Stomach (tissue), 8 donors: ENCODE measurements at regions not wholly inside any gene's neighbourhood (a gene's known extent, or its start where the extent isn't known, plus 50 kb on each side); places are given as distances from the start of the nearest gene placed in this dataset.

Source experiments
- DNase-seq, 2 donors: peaks; one replicate each; pipeline versions ENCODE4 v3.0.0 to v3.0.0-alpha.2; 2013 to 2019
- H3K27ac ChIP-seq, 5 donors: fragments of 200-600 bp in 4 of 5; sonication (generic) in 4 of 5; one replicate each; pipeline ENCODE4 v1.5.1; 2013 to 2019; ENCODE audit warnings: mild to moderate bottlenecking in 1 of 5, moderate library complexity in 1 of 5
- H3K27me3 ChIP-seq, 3 donors: fragments of 200-600 bp; sonication (generic); one replicate each; pipeline ENCODE4 v1.5.1; 2017 to 2019; ENCODE audit warnings: mixed run types in 1 of 3
- H3K36me3 ChIP-seq, 4 donors: fragments of 200-600 bp; sonication (generic); 1 replicate in 3 of 4; 2 replicates in 1 of 4; pipeline ENCODE4 v1.5.1; 2016 to 2019
- H3K4me1 ChIP-seq, 4 donors: fragments of 200-600 bp; sonication (generic); one replicate each; pipeline ENCODE4 v1.5.1; 2016 to 2019
- H3K4me3 ChIP-seq, 4 donors: fragments of 200-600 bp; sonication (generic) in 3 of 4; one replicate each; pipeline ENCODE4 v1.5.1; 2016 to 2019; ENCODE audit warnings: mild to moderate bottlenecking in 1 of 4
- H3K9me3 ChIP-seq, 4 donors: fragments of 200-600 bp; sonication (generic); one replicate each; pipeline ENCODE4 v1.5.1; 2016 to 2019
- CTCF ChIP-seq, 7 experiments: fragments of 450-650 bp in 4 of 7; fragments of 200-600 bp in 3 of 7; sonication (generic) in 3 of 7; IDR thresholded peaks; one replicate each; pipeline ENCODE4 v1.5.1; 2016 to 2019; ENCODE audit warnings: antibody characterized with exemption in 7 of 7, control low read depth in 2 of 7, mild to moderate bottlenecking in 1 of 7
- EP300 ChIP-seq: sonication (generic); formaldehyde crosslinking; IDR thresholded peaks from one replicate; pipeline ENCODE4 v1.6.1; 2017; ENCODE audit warnings: antibody characterized with exemption
- POLR2A ChIP-seq, 4 donors: fragments of 450-650 bp; IDR thresholded peaks; one replicate each; pipeline ENCODE4 v1.6.1; 2016; ENCODE audit warnings: antibody characterized with exemption in 4 of 4, control low read depth in 2 of 4, mild to moderate bottlenecking in 1 of 4, moderate library complexity in 1 of 4
- POLR2AphosphoS5 ChIP-seq, 3 donors: sonication (generic); formaldehyde crosslinking; IDR thresholded peaks; one replicate each; pipeline ENCODE4 v1.6.1; 2016; ENCODE audit warnings: antibody characterized with exemption in 3 of 3
- WGBS, 5 donors: extraction: QIAGEN DNeasy Blood & Tissue Kit in 3 of 5; methylation state at CpG; one replicate each; pipeline versions ENCODE4 v1.1.5 to v1.1.7; 2013 to 2018; 5-methylcytosine and 5-hydroxymethylcytosine counted together
- intact Hi-C: fragments of 100-400 bp; cut with DNase I; formaldehyde crosslinking; loops from one replicate; pipeline ENCODE4 v1.15.1; 2023; ENCODE audit warnings: low total_unique reads
- donor health status: healthy with polysubstance abuse.
- donor health status: Bipolar disorder and iron deficiency.
- donor health status: healthy.

GRCh38 chr13:34522808-34523207, 419.3 kb upstream of the NBEA start:
- Histone ChIP-seq H3K4me3 (no peak overlapping the region), H3K27me3 (no peaks in the 10 kb centered on the region), H3K27ac (no peak overlapping the region), H3K9me3 (peaks cover 0 to 6% (median 0%) of the 10 kb centered on the region in 4 donors), H3K36me3 (no peaks in the 10 kb centered on the region), H3K4me1 (no peaks in the 10 kb centered on the region)
- DNase-seq: peak in 1 of 2 donors; percentile 27
- 31 to 47% (median 37%) methylated on average over 4 of the region's 4 CpGs for WGBS, 5 donors
- intact Hi-C loops: no loop called here
- no peak for TF ChIP-seq POLR2AphosphoS5 (IDR thresholded peaks at IDR 0.05)
- TF ChIP-seq CTCF (IDR thresholded peaks at IDR 0.05): no peak
- no peak for TF ChIP-seq EP300
- TF ChIP-seq POLR2A (IDR thresholded peaks at IDR 0.05): no peak

- TF ChIP-seq POLR2A (IDR thresholded peaks at IDR 0.05): no peak
- Histone ChIP-seq H3K36me3 (no peaks in the 10 kb centered on the region), H3K27me3 (no peaks in the 10 kb centered on the region), H3K27ac (no peak overlapping the region), H3K4me1 (no peaks in the 10 kb centered on the region), H3K9me3 (peaks cover 0 to 6% (median 0%) of the 10 kb centered on the region in 4 donors), H3K4me3 (no peak overlapping the region)
- intact Hi-C loops: no loop called here
- 50 to 65% (median 54%) methylated on average over 3 of the region's 3 CpGs for WGBS, 5 donors
- no peak for DNase-seq
Measured at GRCh38 chr13:34523406-34523805, 418.7 kb upstream of the NBEA start.

- intact Hi-C loops: no loop called here
- 79 to 87% (median 83%) methylated on average over 2 of the region's 2 CpGs for WGBS, 5 donors
- no peak for DNase-seq
- Histone ChIP-seq H3K27ac (no peak overlapping the region), H3K4me1 (no peaks in the 10 kb centered on the region), H3K4me3 (no peak overlapping the region), H3K36me3 (no peaks in the 10 kb centered on the region), H3K9me3 (no peaks in the 10 kb centered on the region), H3K27me3 (no peaks in the 10 kb centered on the region)
- no peak for TF ChIP-seq POLR2AphosphoS5 (IDR thresholded peaks at IDR 0.05)
- TF ChIP-seq CTCF (IDR thresholded peaks at IDR 0.05): no peak
- no peak for TF ChIP-seq POLR2A (IDR thresholded peaks at IDR 0.05)
- no peak for TF ChIP-seq EP300
Measured at GRCh38 chr13:34533941-34534340, 408.1 kb upstream of the NBEA start.

GRCh38 chr13:34542321-34542720, 399.7 kb upstream of the NBEA start:
- H3K27me3 ChIP-seq: no peaks in the 10 kb centered on the region
- no peak for DNase-seq
- no peak overlapping the region for H3K27ac ChIP-seq
- 41 to 57% (median 50%) methylated on average over 4 of the region's 4 CpGs for WGBS, 5 donors
- H3K4me1 ChIP-seq: no peaks in the 10 kb centered on the region
- H3K36me3 ChIP-seq: no peaks in the 10 kb centered on the region
- H3K4me3 ChIP-seq: no peak overlapping the region
- H3K9me3 ChIP-seq: no peaks in the 10 kb centered on the region
- intact Hi-C loops: no loop called here
- TF ChIP-seq POLR2A (IDR thresholded peaks at IDR 0.05): no peak

- H3K9me3 ChIP-seq: no peaks in the 10 kb centered on the region
- no peaks in the 10 kb centered on the region for H3K36me3 ChIP-seq
- no peak overlapping the region for H3K27ac ChIP-seq
- DNase-seq: no peak
- no peaks in the 10 kb centered on the region for H3K4me1 ChIP-seq
- WGBS, 5 donors: 81 to 90% (median 88%) methylated on average over 4 of the region's 4 CpGs
- H3K4me3 ChIP-seq: no peak overlapping the region
- TF ChIP-seq EP300: no peak
- no peak for TF ChIP-seq POLR2AphosphoS5 (IDR thresholded peaks at IDR 0.05)
- no peak for TF ChIP-seq POLR2A (IDR thresholded peaks at IDR 0.05)
- no peak for TF ChIP-seq CTCF (IDR thresholded peaks at IDR 0.05)
- intact Hi-C loops: no loop called here
- no peaks in the 10 kb centered on the region for H3K27me3 ChIP-seq
Measured at GRCh38 chr13:34543836-34544235, 398.2 kb upstream of the NBEA start.
